ENCODE measurements at regions not wholly inside any gene's neighbourhood (a gene's known extent, or its start where the extent isn't known, plus 50 kb on each side); places are given as distances from the start of the nearest gene placed in this dataset.
A peak's percentile ranks its signal among the peaks of the same experiment; 100 is the strongest.

DNA sequence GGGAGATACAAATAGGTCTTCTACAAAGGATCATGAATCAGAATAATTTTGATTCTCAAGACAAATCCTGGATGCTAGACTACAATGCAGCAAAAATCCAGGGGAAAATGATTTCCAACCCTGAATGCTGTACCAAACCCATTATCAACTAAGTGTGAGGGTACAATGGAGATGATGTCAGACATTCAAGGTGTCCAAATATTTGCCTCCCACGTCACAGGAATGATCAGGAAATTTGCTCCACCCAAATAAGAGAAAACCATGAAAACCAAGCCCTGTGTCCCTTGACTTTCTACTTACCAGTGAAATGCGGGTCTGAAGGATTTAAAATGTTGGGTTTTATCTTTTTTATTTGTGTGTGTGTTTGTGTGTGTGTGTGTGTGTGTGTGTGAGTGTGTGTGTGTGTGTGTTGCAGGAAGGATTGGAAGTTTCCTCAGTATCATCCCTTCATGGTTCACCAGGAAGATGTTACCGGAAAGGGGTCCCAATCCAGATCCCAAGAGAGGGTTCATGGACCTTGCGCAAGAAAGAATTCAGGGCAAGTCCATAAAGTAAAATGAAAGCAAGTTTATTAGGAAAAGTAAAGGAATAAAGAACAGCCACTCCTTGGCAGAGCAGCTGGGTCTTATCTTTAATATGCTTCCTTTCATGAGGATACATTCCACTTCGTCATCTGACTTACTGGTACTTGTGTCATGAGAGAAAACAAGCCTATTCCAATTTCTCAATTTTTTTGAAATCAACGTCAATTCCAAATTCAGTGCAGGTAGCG lies 61.1 kb upstream of the ID2 start:
- H3K27ac ChIP-seq, result no peak overlapping the region
- DNase-seq, result peak; percentile 56
- H3K9me3 ChIP-seq, result no peaks in the 10 kb centered on the region
- peak in 2 of 4 donors; percentile 43 to 64 for TF ChIP-seq POLR2AphosphoS5 (IDR thresholded peaks at IDR 0.05)
- TF ChIP-seq POLR2A (IDR thresholded peaks at IDR 0.05), result no peak
- no peaks in the 10 kb centered on the region for H3K4me1 ChIP-seq
- no peaks in the 10 kb centered on the region for H3K36me3 ChIP-seq
- no peaks in the 10 kb centered on the region for H3K27me3 ChIP-seq
- no peak overlapping the region for H3K4me3 ChIP-seq
- intact Hi-C loops (cut with DNase I), result no loop called here
- WGBS, 2 donors, result 43 to 69% methylated on average over 7 of the region's 7 CpGs

DNA sequence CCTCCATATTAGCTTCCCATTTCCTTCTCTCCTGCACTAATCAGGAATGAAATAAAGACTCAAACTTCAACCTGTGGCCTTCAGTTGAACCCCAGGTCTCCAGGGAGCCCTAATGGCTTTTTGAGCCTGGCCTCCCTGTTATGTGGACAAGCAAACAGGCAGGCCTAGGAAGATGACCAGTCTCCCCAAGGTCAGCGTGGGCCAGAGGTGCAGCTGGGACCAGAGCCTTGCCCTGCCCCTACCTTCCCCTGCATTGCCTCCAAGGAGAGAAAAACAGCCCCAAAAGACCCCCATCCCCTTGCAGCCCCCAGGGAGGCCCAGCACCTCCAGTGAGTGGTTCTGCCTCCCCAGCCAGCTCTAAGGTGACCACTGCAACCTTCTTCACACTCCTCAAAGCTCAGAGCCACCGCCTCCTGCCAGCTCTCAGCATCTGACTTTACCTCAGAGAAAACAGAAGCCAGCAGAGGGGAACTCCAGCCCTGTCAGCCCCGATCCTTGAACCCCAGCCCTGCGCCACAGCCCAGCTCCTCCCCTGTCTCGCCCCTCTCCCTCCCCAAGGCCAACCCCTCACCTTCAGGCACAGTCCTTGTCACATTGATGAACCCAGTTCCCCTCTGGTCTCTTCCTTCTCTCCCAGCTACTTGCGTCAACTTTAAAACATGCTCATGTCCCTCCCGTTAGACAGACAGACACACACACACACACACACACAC lies 59.5 kb upstream of the ID2 start:
- no peak for DNase-seq
- Histone ChIP-seq H3K36me3 (no peaks in the 10 kb centered on the region), H3K4me3 (no peak overlapping the region), H3K27ac (no peak overlapping the region), H3K9me3 (no peaks in the 10 kb centered on the region), H3K4me1 (no peaks in the 10 kb centered on the region), H3K27me3 (no peaks in the 10 kb centered on the region)
- 85 to 86% methylated on average over 7 of the region's 7 CpGs for WGBS, 2 donors
- intact Hi-C loops (cut with DNase I), result no loop called here
- no peak for TF ChIP-seq EP300 (IDR thresholded peaks at IDR 0.05)
- no peak for TF ChIP-seq POLR2AphosphoS5 (IDR thresholded peaks at IDR 0.05)
- TF ChIP-seq POLR2A (IDR thresholded peaks at IDR 0.05), result no peak

DNA sequence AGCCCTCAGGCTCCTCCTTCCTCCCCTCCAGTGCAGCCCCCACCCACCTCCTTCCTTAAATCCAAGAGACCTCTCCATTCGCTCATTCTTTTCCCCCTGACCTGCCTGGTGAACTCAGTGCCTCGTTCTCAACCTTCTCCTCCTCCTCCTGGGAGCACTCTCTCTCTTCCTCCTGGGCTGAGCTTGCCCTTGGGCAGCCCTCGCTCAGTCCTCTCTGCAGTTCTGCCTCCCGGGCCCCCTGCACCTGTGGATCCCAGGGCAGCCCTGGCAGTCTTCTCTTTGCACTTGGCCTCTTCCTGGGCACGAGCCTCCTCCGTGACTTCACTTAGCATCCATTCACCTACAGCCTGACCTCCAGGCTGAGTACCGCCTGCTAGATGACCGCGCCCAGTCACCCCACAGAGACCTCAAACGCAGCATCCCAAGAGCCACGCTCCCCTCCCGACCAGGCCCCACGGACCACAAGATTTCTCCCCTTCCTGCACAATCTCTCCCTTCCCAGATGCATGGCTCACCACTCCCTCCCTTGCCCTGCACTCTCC lies 58.9 kb upstream of the ID2 start:
- intact Hi-C loops (cut with DNase I), result no loop called here
- Histone ChIP-seq H3K4me3 (no peak overlapping the region), H3K36me3 (no peaks in the 10 kb centered on the region), H3K27me3 (no peaks in the 10 kb centered on the region), H3K4me1 (no peaks in the 10 kb centered on the region), H3K27ac (no peak overlapping the region), H3K9me3 (no peaks in the 10 kb centered on the region)
- WGBS, 2 donors, result 85 to 87% methylated on average over 13 of the region's 13 CpGs
- no peak for DNase-seq
- TF ChIP-seq EP300 (IDR thresholded peaks at IDR 0.05) (no peak), POLR2AphosphoS5 (IDR thresholded peaks at IDR 0.05) (no peak), POLR2A (IDR thresholded peaks at IDR 0.05) (no peak), CTCF (IDR thresholded peaks at IDR 0.05) (no peak)

DNA sequence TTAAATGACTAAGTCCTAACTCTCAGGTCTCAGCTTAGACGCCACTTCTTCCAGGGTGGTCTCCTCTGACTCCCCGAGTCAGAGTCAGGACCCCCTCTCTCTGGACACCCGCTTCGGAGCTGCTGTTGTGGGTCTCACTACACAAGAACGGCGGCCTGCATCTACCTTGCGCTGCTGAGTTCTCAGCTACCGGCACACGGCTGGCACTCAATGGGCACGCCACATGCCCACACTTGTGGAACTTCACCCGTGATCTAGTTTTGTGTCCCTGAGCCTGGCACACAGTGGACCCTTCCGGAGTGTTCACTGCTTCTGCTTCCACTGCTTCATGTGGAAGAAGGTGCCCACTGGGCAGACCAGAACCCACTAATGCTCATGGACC lies 58.3 kb upstream of the ID2 start:
- intact Hi-C loops (cut with DNase I), result no loop called here
- H3K4me3 ChIP-seq, result no peak overlapping the region
- no peaks in the 10 kb centered on the region for H3K9me3 ChIP-seq
- no peaks in the 10 kb centered on the region for H3K27me3 ChIP-seq
- no peak for TF ChIP-seq POLR2AphosphoS5 (IDR thresholded peaks at IDR 0.05)
- no peak for TF ChIP-seq POLR2A (IDR thresholded peaks at IDR 0.05)
- TF ChIP-seq EP300 (IDR thresholded peaks at IDR 0.05), result no peak
- TF ChIP-seq CTCF (IDR thresholded peaks at IDR 0.05), result no peak
- H3K36me3 ChIP-seq, result no peaks in the 10 kb centered on the region
- WGBS, 2 donors, result 88 to 89% methylated on average over 12 of the region's 12 CpGs
- no peak overlapping the region for H3K27ac ChIP-seq
- no peak for DNase-seq
- H3K4me1 ChIP-seq, result no peaks in the 10 kb centered on the region

DNA sequence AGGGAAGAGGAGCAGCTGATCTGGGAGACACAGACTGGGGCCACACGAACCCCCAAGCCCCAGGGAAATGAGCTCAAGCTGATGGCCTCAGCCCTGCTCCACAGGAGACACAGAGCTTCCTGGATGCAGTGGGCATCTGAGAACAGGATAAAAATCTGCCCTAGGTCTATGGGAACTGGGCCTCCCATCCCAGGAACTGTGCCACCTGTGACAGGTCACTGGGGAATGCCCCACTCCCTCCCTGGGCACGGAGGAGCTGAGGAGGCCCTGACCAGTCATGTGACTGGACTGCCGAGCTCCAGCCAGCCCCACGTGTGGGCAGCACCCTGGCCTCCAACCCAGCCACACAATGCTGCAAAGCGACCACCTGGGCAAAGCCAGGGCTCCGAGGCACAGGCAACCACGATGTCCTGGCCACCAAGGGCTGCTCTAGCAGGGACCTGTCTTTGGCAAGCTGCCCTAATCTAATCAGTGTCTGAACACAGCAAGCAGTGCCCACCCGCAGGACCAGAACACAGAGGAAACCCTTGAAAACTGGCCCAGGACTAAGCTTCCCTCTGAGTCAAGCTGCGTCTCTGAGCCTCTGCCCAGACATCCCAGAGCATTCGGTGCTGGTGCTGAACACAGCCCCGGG lies 57.8 kb upstream of the ID2 start:
- Histone ChIP-seq H3K27ac (no peak overlapping the region), H3K4me1 (no peaks in the 10 kb centered on the region), H3K36me3 (no peaks in the 10 kb centered on the region), H3K27me3 (no peaks in the 10 kb centered on the region), H3K9me3 (no peaks in the 10 kb centered on the region), H3K4me3 (no peak overlapping the region)
- 66 to 80% methylated on average over 11 of the region's 11 CpGs for WGBS, 2 donors
- intact Hi-C loops (cut with DNase I), result no loop called here
- no peak for TF ChIP-seq POLR2A (IDR thresholded peaks at IDR 0.05)
- TF ChIP-seq EP300 (IDR thresholded peaks at IDR 0.05), result no peak
- no peak for TF ChIP-seq CTCF (IDR thresholded peaks at IDR 0.05)
- TF ChIP-seq POLR2AphosphoS5 (IDR thresholded peaks at IDR 0.05), result no peak
- DNase-seq, result no peak
